ENCODE measurements at regions not wholly inside any gene's neighbourhood (a gene's known extent, or its start where the extent isn't known, plus 50 kb on each side); places are given as distances from the start of the nearest gene placed in this dataset.

- TF ChIP-seq NR2C2 (CRISPR knock-in tag; IDR thresholded peaks at IDR 0.05) (no peak), NR2C2 (tag; IDR thresholded peaks at IDR 0.05) (no peak), JUNB (CRISPR knock-in tag; conservative IDR thresholded peaks at IDR 0.05) (no peak), POLR2A (conservative IDR thresholded peaks at IDR 0.05) (no peak), CTCF (IDR thresholded peaks at IDR 0.05 in 2 of 3, conservative IDR thresholded peaks at IDR 0.05 in 1 of 3; ENCODE audit: insufficient read depth in 2 of 3, low read depth in 1 of 3, low read length in 3 of 3) (no peak), ZNF253 (CRISPR knock-in tag; conservative IDR thresholded peaks at IDR 0.05) (no peak), ZBTB7A (IDR thresholded peaks at IDR 0.05; ENCODE audit: borderline replicate concordance, control insufficient read depth, low read depth, low read length) (no peak), TAF1 (IDR thresholded peaks at IDR 0.05; ENCODE audit: control insufficient read depth, extremely low read depth, insufficient read depth, low read length, severe bottlenecking) (no peak), PREB (CRISPR knock-in tag; IDR thresholded peaks at IDR 0.05) (no peak), ZNF512 (tag; IDR thresholded peaks at IDR 0.05) (no peak), HDAC2 (IDR thresholded peaks at IDR 0.05) (no peak), FOXM1 (IDR thresholded peaks at IDR 0.05; ENCODE audit: low read depth) (no peak), FOXM1 (CRISPR knock-in tag; IDR thresholded peaks at IDR 0.05; ENCODE audit: low read depth) (no peak)
These were observed 156.2 kb upstream of the FOXK1 start for GRCh38 chr7:4525884-4526283.

Measured in K562 (cell line).